ENCODE measurements at regions not wholly inside any gene's neighbourhood (a gene's known extent, or its start where the extent isn't known, plus 50 kb on each side); places are given as distances from the start of the nearest gene placed in this dataset.

DNA sequence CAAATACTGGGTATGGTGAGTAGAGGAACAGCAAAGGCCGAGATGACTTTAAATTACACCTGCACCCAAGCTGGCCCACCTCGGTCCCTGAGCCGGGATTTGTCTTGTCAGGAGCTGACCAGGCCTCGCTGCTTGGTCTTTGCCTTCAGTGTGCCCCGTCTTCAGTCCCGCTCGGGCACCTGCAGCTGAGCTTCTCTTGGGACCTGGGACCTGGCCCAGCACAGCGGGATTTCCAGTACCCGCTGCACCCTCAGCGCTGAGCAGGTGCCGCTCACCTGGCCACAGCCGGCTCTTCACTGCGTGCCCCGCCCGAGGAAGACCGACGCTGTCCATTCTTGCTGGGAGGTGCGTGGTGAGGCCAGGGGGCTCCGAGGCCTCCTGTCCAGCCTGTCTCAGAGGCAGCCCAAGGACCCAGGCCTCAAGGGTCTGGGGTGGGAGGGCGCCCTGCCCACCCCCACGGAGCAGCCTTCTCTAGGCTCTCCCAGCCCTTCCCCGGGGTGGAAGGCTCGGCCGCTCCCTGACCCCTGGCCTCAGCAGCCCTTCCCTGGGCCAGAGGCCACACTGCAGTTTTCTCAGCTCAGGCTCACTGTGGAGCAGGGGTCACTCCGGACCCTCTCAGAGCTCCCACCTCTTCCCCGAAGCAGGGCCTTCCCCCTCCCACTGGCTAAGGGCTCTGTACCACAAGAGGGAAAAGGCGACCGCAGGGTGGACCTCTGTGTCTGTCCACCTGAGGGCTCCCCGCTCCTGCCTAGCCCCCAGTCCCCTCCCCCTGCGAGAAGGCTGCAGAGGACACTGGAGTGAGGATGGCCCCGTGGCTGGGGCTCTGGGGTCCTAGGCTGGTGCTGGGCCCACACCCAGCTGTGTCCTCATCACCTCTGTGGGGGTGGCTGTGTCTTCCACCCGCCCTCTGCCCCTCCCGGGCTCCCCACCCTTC is 119.3 kb downstream of the RNASET2 start:
- in situ Hi-C loops (cut with MboI) = no loop called here
- H2AFZ ChIP-seq = no peak overlapping the region
- no peak for DNase-seq
- H3K4me3 ChIP-seq = no peak overlapping the region
- H3K9me3 ChIP-seq (ENCODE audit: low read depth) = no peaks in the 10 kb centered on the region
- no peak overlapping the region for H3K9ac ChIP-seq
- no peak overlapping the region for H3K27ac ChIP-seq
- WGBS, 2 experiments (ENCODE audit: low coverage in 1 of 2, low lambda C conversion rate in 2 of 2, missing lambda C conversion rate in 2 of 2) = 52 to 59% methylated on average over 28 to 31 of the region's 33 CpGs
- no peaks in the 10 kb centered on the region for H4K20me1 ChIP-seq (ENCODE audit: insufficient read depth)
- TF ChIP-seq EZH2phosphoT487 (IDR thresholded peaks at IDR 0.05; ENCODE audit: insufficient read depth, low read depth) = no peak
- TF ChIP-seq EZH2 (IDR thresholded peaks at IDR 0.05; ENCODE audit: insufficient read depth, poor library complexity, severe bottlenecking) = no peak
- no peaks in the 10 kb centered on the region for H3K4me1 ChIP-seq (ENCODE audit: insufficient read depth)
- no peaks in the 10 kb centered on the region for H3K79me2 ChIP-seq (ENCODE audit: insufficient read depth)
- H3K36me3 ChIP-seq (ENCODE audit: low read depth) = no peaks in the 10 kb centered on the region
- H3K4me2 ChIP-seq (ENCODE audit: unreplicated experiment) = no peak overlapping the region
- H3K9me2 ChIP-seq (ENCODE audit: insufficient read depth) = no peaks in the 10 kb centered on the region
- no peaks in the 10 kb centered on the region for H3F3A ChIP-seq (ENCODE audit: insufficient read depth)
- no peaks in the 10 kb centered on the region for H3K27me3 ChIP-seq (replicated peaks; ENCODE audit: insufficient read depth)

DNA sequence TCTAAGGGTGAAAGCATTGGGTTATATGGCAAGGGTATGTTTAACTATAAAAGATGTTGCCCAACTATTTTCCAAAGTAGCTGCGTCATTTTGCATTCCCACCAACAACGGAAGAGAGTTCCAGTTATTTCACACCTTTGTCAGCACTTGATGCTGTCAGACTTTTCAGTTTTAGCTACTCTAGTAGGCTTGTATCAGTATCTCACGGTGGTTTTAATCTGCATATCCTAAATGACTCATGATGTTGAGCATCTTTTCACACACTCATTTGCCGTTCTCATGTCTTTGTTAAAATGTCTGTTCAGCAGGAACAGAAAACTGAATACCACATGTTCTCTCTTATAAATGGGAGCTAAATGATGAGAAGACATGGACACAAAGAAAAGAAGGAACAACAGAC is 122.3 kb downstream of the RNASET2 start:
- DNase-seq = no peak
- Histone ChIP-seq H3F3A (ENCODE audit: insufficient read depth) (no peaks in the 10 kb centered on the region), H4K20me1 (ENCODE audit: insufficient read depth) (no peaks in the 10 kb centered on the region), H3K36me3 (ENCODE audit: low read depth) (no peaks in the 10 kb centered on the region), H2AFZ (no peak overlapping the region), H3K27me3 (replicated peaks; ENCODE audit: insufficient read depth) (no peaks in the 10 kb centered on the region), H3K27ac (no peak overlapping the region), H3K9me3 (ENCODE audit: low read depth) (no peaks in the 10 kb centered on the region), H3K79me2 (ENCODE audit: insufficient read depth) (no peaks in the 10 kb centered on the region), H3K4me3 (no peak overlapping the region), H3K4me2 (ENCODE audit: unreplicated experiment) (no peak overlapping the region), H3K4me1 (ENCODE audit: insufficient read depth) (no peaks in the 10 kb centered on the region), H3K9me2 (ENCODE audit: insufficient read depth) (no peaks in the 10 kb centered on the region), H3K9ac (no peak overlapping the region)
- in situ Hi-C loops (cut with MboI) = no loop called here
- TF ChIP-seq EZH2 (IDR thresholded peaks at IDR 0.05; ENCODE audit: insufficient read depth, poor library complexity, severe bottlenecking) (no peak), EZH2phosphoT487 (IDR thresholded peaks at IDR 0.05; ENCODE audit: insufficient read depth, low read depth) (no peak)
- 44 to 46% methylated on average over 4 of the region's 4 CpGs for WGBS, 2 experiments (ENCODE audit: low coverage in 1 of 2, low lambda C conversion rate in 2 of 2, missing lambda C conversion rate in 2 of 2)

- no peak overlapping the region for H3K27ac ChIP-seq
- no peaks in the 10 kb centered on the region for H3K36me3 ChIP-seq (ENCODE audit: low read depth)
- WGBS, 2 experiments (ENCODE audit: low coverage in 1 of 2, low lambda C conversion rate in 2 of 2, missing lambda C conversion rate in 2 of 2) = 45 to 53% methylated on average over 10 of the region's 10 CpGs
- TF ChIP-seq EZH2 (IDR thresholded peaks at IDR 0.05; ENCODE audit: insufficient read depth, poor library complexity, severe bottlenecking) (no peak), EZH2phosphoT487 (IDR thresholded peaks at IDR 0.05; ENCODE audit: insufficient read depth, low read depth) (no peak)
- no peaks in the 10 kb centered on the region for H3K4me1 ChIP-seq (ENCODE audit: insufficient read depth)
- no peaks in the 10 kb centered on the region for H3K79me2 ChIP-seq (ENCODE audit: insufficient read depth)
- no peaks in the 10 kb centered on the region for H4K20me1 ChIP-seq (ENCODE audit: insufficient read depth)
- no peaks in the 10 kb centered on the region for H3K27me3 ChIP-seq (replicated peaks; ENCODE audit: insufficient read depth)
- H3K9ac ChIP-seq = no peak overlapping the region
- 0 out of 2 replicates have a peak, but pooled peaks cover 4% of the 10 kb centered on the region for H3K9me2 ChIP-seq (ENCODE audit: insufficient read depth)
- DNase-seq = no peak
- no peak overlapping the region for H3K4me2 ChIP-seq (ENCODE audit: unreplicated experiment)
- H3F3A ChIP-seq (ENCODE audit: insufficient read depth) = no peaks in the 10 kb centered on the region
- no peaks in the 10 kb centered on the region for H3K9me3 ChIP-seq (ENCODE audit: low read depth)
- in situ Hi-C loops (cut with MboI) = no loop called here
- no peak overlapping the region for H2AFZ ChIP-seq
- no peak overlapping the region for H3K4me3 ChIP-seq
These were observed 125.4 kb downstream of the RNASET2 start for GRCh38 chr6:166830891-166831363.

GRCh38 chr6:166830185-166830890 is 126.0 kb downstream of the RNASET2 start:
- Histone ChIP-seq H3K9ac (no peak overlapping the region), H3K4me3 (no peak overlapping the region), H4K20me1 (ENCODE audit: insufficient read depth) (no peaks in the 10 kb centered on the region), H3K4me2 (ENCODE audit: unreplicated experiment) (no peak overlapping the region), H3K27ac (no peak overlapping the region), H3K9me3 (ENCODE audit: low read depth) (no peaks in the 10 kb centered on the region), H3K4me1 (ENCODE audit: insufficient read depth) (no peaks in the 10 kb centered on the region), H3K79me2 (ENCODE audit: insufficient read depth) (no peaks in the 10 kb centered on the region), H3K9me2 (ENCODE audit: insufficient read depth) (0 out of 2 replicates have a peak, but pooled peaks cover 4% of the 10 kb centered on the region), H3K27me3 (replicated peaks; ENCODE audit: insufficient read depth) (no peaks in the 10 kb centered on the region), H3K36me3 (ENCODE audit: low read depth) (no peaks in the 10 kb centered on the region), H2AFZ (no peak overlapping the region), H3F3A (ENCODE audit: insufficient read depth) (no peaks in the 10 kb centered on the region)
- WGBS, 2 experiments (ENCODE audit: low coverage in 1 of 2, low lambda C conversion rate in 2 of 2, missing lambda C conversion rate in 2 of 2) = 36 to 45% methylated on average over 8 of the region's 8 CpGs
- no peak for TF ChIP-seq EZH2phosphoT487 (IDR thresholded peaks at IDR 0.05; ENCODE audit: insufficient read depth, low read depth)
- TF ChIP-seq EZH2 (IDR thresholded peaks at IDR 0.05; ENCODE audit: insufficient read depth, poor library complexity, severe bottlenecking) = no peak
- in situ Hi-C loops (cut with MboI) = no loop called here
- DNase-seq = no peak
